HG03354 (cell line): ENCODE measurements at regions not wholly inside any gene's neighbourhood (a gene's known extent, or its start where the extent isn't known, plus 50 kb on each side); places are given as distances from the start of the nearest gene placed in this dataset.

Experiments
- ATAC-seq: cut with Tn5 transposase; IDR thresholded peaks from one replicate; pipeline ENCODE4 v1.9.1; 2021; ENCODE audit warnings: mild to moderate bottlenecking; ENCODE audit not compliant: unreplicated experiment, poor library complexity, severe bottlenecking

DNA sequence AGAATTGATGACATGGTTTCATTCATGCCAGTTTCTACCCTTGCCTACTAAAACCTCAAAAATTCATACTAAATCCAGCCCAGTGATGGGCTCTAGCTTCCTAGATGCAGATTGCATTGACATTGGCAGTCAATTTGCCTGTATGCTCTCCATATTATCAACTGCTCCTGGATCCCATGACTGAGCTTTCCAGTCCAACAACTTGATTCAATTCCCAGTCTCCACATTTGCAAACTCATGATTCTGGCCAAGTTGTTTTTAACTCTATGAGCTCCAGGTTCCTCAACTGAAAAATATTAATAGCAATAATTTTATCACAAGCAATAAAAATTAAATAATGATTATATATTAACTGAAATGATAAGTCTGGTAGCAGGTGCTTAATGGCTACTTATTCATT, 51.0 kb upstream of the DSC1 start:
- no peak for ATAC-seq

- no peak for ATAC-seq
These were observed 54.6 kb upstream of the DSC1 start for GRCh38 chr18:31217038-31217849.

- ATAC-seq, result no peak
These were observed 56.2 kb upstream of the DSC1 start for GRCh38 chr18:31218671-31219383.

GRCh38 chr18:31219395-31219794, 56.7 kb upstream of the DSC1 start:
- ATAC-seq, result no peak

GRCh38 chr18:31223371-31223770, 60.7 kb upstream of the DSC1 start:
- ATAC-seq, result no peak

DNA sequence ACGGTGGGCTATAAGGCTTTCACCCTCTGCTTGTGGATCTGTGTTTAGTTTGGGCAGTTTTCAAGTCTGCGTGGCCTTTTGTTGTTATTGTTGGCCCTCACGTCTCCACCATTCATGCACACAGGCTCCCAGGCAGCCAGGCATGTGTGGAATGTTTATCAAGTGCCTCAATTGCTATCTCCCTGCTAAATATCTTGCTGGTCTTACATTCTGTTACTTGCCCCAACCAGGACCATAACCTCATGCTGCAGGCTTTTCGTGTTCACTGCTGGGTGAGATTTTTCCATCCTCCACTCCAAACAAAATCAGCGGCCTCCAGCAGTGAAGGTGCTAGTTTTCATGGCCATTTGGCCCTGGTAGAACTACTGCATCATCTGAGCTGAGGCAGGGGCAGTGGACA, 63.0 kb upstream of the DSC1 start:
- no peak for ATAC-seq

- no peak for ATAC-seq
These were observed 65.0 kb upstream of the DSC1 start for GRCh38 chr18:31227497-31228229.

GRCh38 chr18:31229829-31230228, 67.2 kb upstream of the DSC1 start:
- ATAC-seq, result no peak

DNA sequence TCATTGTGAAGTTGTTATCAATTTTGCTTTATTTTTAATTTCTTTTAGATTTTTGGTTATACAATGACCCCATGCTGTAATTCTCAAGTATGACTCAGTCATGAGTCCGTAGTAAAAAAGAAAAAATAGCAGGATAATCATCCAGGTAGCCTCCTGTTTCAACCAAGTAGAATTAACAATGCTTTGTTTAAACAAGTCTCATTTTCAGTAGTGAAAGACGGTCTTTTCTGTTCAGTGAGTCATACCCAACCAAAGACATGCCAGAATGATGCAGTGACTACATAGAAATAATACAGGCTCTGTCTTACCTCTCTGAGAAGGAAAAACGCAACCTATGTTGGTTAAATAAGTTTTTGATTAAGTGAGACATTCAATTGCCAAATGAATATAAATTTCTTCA, 67.8 kb upstream of the DSC1 start:
- ATAC-seq, result peak; percentile 79

DNA sequence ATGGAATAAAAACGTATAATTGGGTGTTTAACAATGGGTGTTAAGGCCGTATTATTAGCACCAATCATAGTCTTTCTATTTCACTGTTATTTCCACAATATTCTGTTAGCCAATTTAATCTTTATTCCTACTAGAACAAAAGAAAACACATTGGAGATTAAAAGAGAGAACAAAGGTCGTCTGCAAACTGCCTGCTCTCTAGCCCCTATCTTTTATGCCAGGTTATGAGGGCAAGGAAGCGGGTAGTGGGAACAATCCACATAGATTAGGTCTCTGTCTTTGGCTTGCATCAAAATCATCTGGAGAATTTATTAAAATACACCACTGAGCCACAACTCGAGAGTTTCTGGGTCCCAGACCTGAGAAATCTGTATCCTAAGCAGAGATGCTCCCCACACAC, 69.4 kb upstream of the DSC1 start:
- no peak for ATAC-seq

- ATAC-seq, result no peak
These were observed 70.2 kb upstream of the DSC1 start for GRCh38 chr18:31232775-31233424.

DNA sequence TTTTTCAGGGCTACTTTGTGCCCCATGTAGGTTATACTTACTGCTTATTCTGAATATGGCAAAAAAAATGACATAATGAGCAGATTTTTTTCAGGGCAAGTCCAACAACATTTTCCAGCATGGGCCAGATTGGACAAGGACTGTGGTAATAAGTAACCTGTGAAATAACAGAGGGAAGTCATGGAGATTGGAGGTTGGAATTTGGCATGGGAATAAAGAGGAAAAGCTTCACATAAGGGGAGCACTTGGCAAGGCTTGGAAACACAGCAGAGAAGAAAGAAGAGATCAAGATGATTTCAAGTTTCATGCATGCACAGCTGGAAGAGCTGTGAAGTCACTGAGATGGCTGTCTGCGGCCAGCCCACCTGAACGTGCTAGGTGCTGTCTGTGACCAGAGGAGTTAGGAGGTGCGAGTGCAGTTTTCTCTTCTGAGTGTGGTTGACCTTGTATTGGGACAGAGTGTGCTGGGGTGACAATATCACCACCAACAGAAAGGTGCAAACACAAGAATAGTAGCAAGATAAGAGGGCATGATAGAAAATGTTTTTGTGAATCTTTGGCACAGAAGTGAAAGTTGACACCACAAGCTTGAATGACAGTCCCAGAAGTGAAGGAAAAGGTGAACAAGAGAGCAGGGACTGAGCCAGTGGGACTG, 71.1 kb upstream of the DSC1 start:
- ATAC-seq, result no peak

DNA sequence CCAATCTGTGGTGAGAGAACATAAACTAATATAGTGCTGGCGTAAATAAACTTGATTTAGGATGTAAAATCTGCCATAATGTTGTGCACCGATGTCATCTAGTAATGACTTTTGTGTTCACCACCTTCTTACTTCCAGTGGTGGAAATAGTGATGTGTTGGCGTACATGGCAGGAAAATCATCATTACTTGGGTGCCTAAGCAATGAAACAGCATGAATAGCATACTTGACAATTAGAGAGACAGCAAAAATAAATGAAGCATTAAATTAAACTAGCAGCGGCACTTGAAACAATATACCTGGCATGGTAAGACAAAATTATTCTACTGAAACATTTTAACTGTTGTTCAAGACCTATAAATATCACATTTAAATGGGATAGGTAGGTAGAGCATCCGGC, 73.2 kb upstream of the DSC1 start:
- ATAC-seq, result no peak

DNA sequence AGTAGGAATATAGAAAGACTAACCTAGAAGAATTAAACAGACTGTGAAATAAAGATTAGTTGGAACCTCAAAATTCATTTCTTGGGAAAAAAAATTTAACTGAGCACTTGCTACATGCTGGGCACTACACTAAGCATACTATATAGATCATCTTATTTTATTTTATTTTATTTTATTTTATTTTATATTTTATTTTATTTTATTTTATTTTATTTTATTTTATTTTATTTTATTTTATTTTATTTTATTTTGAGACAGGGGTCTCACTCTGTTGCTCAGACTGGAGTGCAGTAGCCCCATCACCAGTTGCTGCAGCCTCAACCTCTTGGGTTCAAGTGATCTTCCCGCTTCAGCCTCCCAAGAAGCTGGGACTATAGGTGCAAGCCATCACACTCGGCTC, 74.5 kb upstream of the DSC1 start:
- no peak for ATAC-seq

DNA sequence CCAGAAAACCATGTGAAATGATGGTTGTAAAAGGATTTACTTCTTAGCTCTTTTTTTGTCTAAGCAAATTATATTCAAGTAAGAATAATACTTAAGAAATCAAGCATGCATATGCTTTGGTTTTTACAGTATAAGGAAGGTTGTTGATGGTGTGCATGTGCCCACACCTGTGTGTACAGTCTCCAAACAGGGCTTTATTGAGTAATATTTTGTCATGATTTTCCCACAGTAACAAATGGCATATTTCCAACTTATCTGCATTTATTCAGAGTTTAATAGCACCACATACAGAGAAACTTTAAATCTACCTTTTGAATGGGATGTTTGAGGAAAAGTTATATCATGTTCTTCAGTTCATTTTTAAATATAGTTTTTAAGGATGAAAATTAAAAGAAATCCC, 76.5 kb upstream of the DSG1 start:
- no peak for ATAC-seq

- ATAC-seq, result peak; percentile 60
These were observed 76.0 kb upstream of the DSG1 start for GRCh38 chr18:31241900-31242409.

- ATAC-seq, result no peak
These were observed 74.0 kb upstream of the DSG1 start for GRCh38 chr18:31243740-31244512.

DNA sequence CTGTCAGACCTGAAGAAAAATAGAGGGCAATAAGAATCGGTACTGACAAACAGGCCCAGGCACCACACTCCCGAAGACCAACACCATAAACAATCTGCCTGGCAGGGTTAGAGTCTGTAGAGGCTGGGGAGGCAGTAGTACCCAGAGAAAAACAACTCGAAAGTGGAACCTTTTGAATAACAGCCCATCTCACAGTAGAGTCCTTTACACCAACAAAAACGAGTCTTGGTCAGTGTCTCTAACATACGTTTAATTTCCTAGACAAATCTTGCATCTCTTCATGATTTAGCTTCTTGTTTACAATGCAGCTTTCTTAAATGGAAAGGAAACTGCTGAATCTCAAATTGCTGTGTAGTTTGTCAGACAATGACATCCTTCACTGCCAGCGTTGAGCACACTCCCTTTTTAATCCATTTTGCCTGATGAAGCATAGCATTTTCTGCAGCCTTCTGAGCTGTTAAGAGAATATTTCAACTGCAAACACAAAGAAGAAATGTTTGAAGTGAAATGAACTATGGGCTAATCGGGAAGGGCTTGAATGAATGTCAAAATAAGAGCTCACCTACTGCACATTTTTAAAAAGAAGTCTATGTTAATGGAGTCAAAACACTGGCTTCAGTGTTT, 73.1 kb upstream of the DSG1 start:
- no peak for ATAC-seq
